Loucy (cell line): ENCODE measurements at regions not wholly inside any gene's neighbourhood (a gene's known extent, or its start where the extent isn't known, plus 50 kb on each side); places are given as distances from the start of the nearest gene placed in this dataset.

ENCODE experiments used
- EZH2phosphoT487 ChIP-seq: fragments of 200-600 bp; IDR thresholded peaks from 2 replicates; pipeline ENCODE4 v1.6.1; 2018; ENCODE audit warnings: antibody characterized with exemption, mild to moderate bottlenecking, moderate library complexity, borderline replicate concordance
- TF ChIP-seq, protein P1 (sequence below): fragments of 200-600 bp; sonication (generic); conservative IDR thresholded peaks from 2 replicates; pipeline ENCODE4 v1.5.1; 2014; ENCODE audit warnings: mild to moderate bottlenecking, antibody characterized with exemption, low read length

GRCh38 chr7:114140561-114140960 is 221.8 kb upstream of the PPP1R3A start:
- TF ChIP-seq, protein P1, sequence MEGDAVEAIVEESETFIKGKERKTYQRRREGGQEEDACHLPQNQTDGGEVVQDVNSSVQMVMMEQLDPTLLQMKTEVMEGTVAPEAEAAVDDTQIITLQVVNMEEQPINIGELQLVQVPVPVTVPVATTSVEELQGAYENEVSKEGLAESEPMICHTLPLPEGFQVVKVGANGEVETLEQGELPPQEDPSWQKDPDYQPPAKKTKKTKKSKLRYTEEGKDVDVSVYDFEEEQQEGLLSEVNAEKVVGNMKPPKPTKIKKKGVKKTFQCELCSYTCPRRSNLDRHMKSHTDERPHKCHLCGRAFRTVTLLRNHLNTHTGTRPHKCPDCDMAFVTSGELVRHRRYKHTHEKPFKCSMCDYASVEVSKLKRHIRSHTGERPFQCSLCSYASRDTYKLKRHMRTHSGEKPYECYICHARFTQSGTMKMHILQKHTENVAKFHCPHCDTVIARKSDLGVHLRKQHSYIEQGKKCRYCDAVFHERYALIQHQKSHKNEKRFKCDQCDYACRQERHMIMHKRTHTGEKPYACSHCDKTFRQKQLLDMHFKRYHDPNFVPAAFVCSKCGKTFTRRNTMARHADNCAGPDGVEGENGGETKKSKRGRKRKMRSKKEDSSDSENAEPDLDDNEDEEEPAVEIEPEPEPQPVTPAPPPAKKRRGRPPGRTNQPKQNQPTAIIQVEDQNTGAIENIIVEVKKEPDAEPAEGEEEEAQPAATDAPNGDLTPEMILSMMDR = no peak
- no peak for TF ChIP-seq EZH2phosphoT487
